Vagina (tissue), 2 donors: ENCODE measurements at regions not wholly inside any gene's neighbourhood (a gene's known extent, or its start where the extent isn't known, plus 50 kb on each side); places are given as distances from the start of the nearest gene placed in this dataset.

Experiments
- POLR2AphosphoS5 ChIP-seq, 2 donors: sonication (generic); formaldehyde crosslinking; IDR thresholded peaks; one replicate each; pipeline ENCODE4 v1.9.0; 2017; ENCODE audit warnings: antibody characterized with exemption in 2 of 2, mild to moderate bottlenecking in 2 of 2, low read depth in 1 of 2; ENCODE audit not compliant: insufficient read depth in 1 of 2
- TF ChIP-seq, protein P1 (sequence below), 3 experiments: fragments of 450-650 bp in 2 of 3; fragments of 200-600 bp in 1 of 3; sonication (generic) in 1 of 3; IDR thresholded peaks; one replicate each; pipeline ENCODE4 v1.5.1; 2017 to 2019; ENCODE audit warnings: antibody characterized with exemption in 3 of 3, mild to moderate bottlenecking in 2 of 3, moderate library complexity in 2 of 3

- TF ChIP-seq POLR2AphosphoS5 (IDR thresholded peaks at IDR 0.05; ENCODE audit: insufficient read depth in 1 of 2, low read depth in 1 of 2) = no peak
- TF ChIP-seq, protein P1, sequence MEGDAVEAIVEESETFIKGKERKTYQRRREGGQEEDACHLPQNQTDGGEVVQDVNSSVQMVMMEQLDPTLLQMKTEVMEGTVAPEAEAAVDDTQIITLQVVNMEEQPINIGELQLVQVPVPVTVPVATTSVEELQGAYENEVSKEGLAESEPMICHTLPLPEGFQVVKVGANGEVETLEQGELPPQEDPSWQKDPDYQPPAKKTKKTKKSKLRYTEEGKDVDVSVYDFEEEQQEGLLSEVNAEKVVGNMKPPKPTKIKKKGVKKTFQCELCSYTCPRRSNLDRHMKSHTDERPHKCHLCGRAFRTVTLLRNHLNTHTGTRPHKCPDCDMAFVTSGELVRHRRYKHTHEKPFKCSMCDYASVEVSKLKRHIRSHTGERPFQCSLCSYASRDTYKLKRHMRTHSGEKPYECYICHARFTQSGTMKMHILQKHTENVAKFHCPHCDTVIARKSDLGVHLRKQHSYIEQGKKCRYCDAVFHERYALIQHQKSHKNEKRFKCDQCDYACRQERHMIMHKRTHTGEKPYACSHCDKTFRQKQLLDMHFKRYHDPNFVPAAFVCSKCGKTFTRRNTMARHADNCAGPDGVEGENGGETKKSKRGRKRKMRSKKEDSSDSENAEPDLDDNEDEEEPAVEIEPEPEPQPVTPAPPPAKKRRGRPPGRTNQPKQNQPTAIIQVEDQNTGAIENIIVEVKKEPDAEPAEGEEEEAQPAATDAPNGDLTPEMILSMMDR (IDR thresholded peaks at IDR 0.05) = no peak
Measured at GRCh38 chr2:149677416-149677815, 89.8 kb upstream of the MMADHC start.
